ENCODE measurements at regions not wholly inside any gene's neighbourhood (a gene's known extent, or its start where the extent isn't known, plus 50 kb on each side); places are given as distances from the start of the nearest gene placed in this dataset.

- TF ChIP-seq CTCF (IDR thresholded peaks at IDR 0.05) (peak in 4 of 6 experiments; percentile 24 to 33 (median 28)), POLR2A (IDR thresholded peaks at IDR 0.05) (no peak)
Measured at GRCh38 chr10:94076325-94076841, 82.7 kb downstream of the PLCE1 start.
